ENCODE measurements at regions not wholly inside any gene's neighbourhood (a gene's known extent, or its start where the extent isn't known, plus 50 kb on each side); places are given as distances from the start of the nearest gene placed in this dataset.
"Not testable (repeated sequence)": the region's sequence is repeated elsewhere in the genome, so short reads cannot be mapped to it uniquely, and the experiment has no call there.

- DNase-seq, result no peak
Measured at GRCh38 chr1:100791586-100791985, 72.0 kb downstream of the VCAM1 start.

- peak in 1 of 2 experiments; percentile 21 for DNase-seq
Measured at GRCh38 chr1:100793659-100794058, 74.1 kb downstream of the VCAM1 start.

GRCh38 chr1:100794748-100795645 lies 75.5 kb downstream of the VCAM1 start:
- DNase-seq, result no peak

DNA sequence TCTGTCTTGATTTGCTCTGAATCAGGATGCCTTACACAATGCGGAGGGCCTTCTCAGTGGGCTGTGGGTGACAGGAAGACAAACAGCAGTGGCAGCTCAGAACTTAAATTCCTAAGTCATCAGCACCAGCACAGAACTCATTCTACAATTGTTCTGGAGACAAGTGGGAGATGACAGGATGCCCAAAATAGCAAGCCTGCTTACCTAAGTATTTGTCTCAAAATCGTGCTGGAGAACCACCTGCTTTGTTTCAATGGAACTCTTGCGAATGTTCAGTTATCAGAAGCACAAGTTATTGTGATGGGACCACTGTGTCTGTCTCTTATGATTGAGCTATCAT lies 76.1 kb downstream of the VCAM1 start:
- no peak for DNase-seq

DNA sequence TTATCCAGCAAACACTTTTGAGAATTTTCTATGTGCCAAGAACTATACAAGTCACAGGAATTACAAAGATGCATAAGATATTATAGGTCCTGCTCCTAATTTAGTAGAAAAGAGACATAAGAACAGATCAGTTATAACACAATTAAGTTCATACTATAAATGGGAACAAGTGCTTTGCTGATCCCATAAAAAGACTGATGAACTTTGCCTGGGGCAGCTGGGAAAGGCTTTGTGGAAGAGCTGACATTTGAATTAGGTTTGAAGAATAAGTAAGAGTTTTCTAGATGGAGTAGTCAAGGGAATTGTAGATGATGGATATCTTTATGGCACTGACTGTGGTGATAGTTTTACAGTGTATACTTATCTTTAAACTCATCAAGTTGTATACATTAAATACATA lies 76.5 kb downstream of the VCAM1 start:
- DNase-seq, result no peak

GRCh38 chr1:100799548-100799947 lies 80.0 kb downstream of the VCAM1 start:
- no peak for DNase-seq

GRCh38 chr1:100799954-100800612 lies 80.5 kb downstream of the VCAM1 start:
- no peak for DNase-seq

GRCh38 chr1:100801256-100801655 lies 81.7 kb downstream of the VCAM1 start:
- DNase-seq, result not testable (repeated sequence)

- not testable (repeated sequence) for DNase-seq
Measured at GRCh38 chr1:100803280-100803679, 83.7 kb downstream of the VCAM1 start.

DNA sequence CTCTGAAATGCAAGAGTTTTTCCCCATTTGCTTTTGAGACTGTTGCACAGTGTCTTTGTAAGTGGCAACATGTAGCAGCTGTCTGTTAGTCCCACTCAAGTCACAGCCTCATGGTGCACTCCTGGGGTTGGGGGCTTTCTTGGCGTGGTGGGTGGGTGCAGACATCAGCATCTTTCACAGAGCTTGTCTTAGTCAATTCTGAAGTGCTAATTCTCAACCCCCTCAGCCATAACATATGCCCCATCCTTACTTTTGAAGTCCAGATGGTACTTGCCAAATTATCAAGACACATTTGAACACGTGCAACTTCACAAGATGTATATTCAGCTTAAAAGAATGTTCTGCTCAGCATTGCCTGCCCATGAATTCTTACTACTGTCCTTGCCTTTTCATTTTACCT lies 87.1 kb downstream of the VCAM1 start:
- DNase-seq, result no peak

- DNase-seq, result no peak
Measured at GRCh38 chr1:100810360-100810759, 84.3 kb downstream of the EXTL2 start.

- DNase-seq, result no peak
Measured at GRCh38 chr1:100811808-100812207, 82.8 kb downstream of the EXTL2 start.

- not testable (repeated sequence) for DNase-seq
Measured at GRCh38 chr1:100814938-100815337, 79.7 kb downstream of the EXTL2 start.

- no peak for DNase-seq
Measured at GRCh38 chr1:100816049-100816448, 78.6 kb downstream of the EXTL2 start.

GRCh38 chr1:100820195-100820594 lies 74.4 kb downstream of the EXTL2 start:
- DNase-seq, result peak in 1 of 2 experiments; percentile 12

- not testable (repeated sequence) for DNase-seq
Measured at GRCh38 chr1:100821919-100822318, 72.7 kb downstream of the EXTL2 start.

Measured in SHP77 (cell line).